ENCODE measurements at regions not wholly inside any gene's neighbourhood (a gene's known extent, or its start where the extent isn't known, plus 50 kb on each side); places are given as distances from the start of the nearest gene placed in this dataset.

DNA sequence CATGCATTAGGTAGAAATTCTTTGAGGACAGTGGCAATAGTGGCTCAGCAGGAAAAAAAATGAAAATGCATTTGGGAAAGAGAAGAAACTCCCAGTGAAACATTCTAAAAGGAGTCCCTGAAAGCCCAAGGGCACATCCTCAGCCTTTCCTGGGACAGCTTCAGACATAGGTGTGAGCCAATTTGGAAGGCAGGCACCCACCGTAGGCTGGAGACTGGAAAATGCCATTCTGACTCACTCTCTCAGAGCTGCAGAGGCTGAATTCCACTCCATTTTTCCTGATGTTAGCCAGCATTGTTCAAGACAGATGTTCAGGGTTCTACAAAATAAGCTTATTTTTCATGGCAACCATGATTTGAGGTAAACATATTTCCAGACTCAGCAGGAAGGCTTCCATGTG lies 379.0 kb upstream of the FZD8 start:
- TF ChIP-seq, protein P1, sequence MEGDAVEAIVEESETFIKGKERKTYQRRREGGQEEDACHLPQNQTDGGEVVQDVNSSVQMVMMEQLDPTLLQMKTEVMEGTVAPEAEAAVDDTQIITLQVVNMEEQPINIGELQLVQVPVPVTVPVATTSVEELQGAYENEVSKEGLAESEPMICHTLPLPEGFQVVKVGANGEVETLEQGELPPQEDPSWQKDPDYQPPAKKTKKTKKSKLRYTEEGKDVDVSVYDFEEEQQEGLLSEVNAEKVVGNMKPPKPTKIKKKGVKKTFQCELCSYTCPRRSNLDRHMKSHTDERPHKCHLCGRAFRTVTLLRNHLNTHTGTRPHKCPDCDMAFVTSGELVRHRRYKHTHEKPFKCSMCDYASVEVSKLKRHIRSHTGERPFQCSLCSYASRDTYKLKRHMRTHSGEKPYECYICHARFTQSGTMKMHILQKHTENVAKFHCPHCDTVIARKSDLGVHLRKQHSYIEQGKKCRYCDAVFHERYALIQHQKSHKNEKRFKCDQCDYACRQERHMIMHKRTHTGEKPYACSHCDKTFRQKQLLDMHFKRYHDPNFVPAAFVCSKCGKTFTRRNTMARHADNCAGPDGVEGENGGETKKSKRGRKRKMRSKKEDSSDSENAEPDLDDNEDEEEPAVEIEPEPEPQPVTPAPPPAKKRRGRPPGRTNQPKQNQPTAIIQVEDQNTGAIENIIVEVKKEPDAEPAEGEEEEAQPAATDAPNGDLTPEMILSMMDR (IDR thresholded peaks at IDR 0.05), result no peak
- TF ChIP-seq POLR2A (IDR thresholded peaks at IDR 0.05), result no peak

All from Peyer's patch (tissue), 4 donors.